GM23338 (cell line): ENCODE measurements at regions not wholly inside any gene's neighbourhood (a gene's known extent, or its start where the extent isn't known, plus 50 kb on each side); places are given as distances from the start of the nearest gene placed in this dataset.
A peak's percentile ranks its signal among the peaks of the same experiment; 100 is the strongest.

ENCODE experiments used
- ATAC-seq: fragments of 200-7000 bp; cut with Tn5 transposase; 3 replicates; pipeline ENCODE4 v1.9.1; 2020
- DNase-seq: peaks from one replicate; pipeline ENCODE4 v3.0.0-alpha.2; 2015; ENCODE audit warnings: low spot score
- H2AFZ ChIP-seq: fragments of 200-600 bp; sonication (generic); 2 replicates; pipeline ENCODE4 v1.8.0; 2016; ENCODE audit warnings: antibody characterized with exemption, mild to moderate bottlenecking, moderate library complexity
- H3F3A ChIP-seq: fragments of 200-600 bp; sonication (generic); replicated peaks from 2 replicates; pipeline ENCODE4 v1.8.0; 2017; ENCODE audit warnings: antibody characterized with exemption, mixed run types, low read depth
- H3K27ac ChIP-seq: fragments of 200-600 bp; sonication (generic); 2 replicates; pipeline ENCODE4 v1.6.1; 2016; ENCODE audit warnings: low read depth
- H3K27me3 ChIP-seq: fragments of 200-600 bp; sonication (generic); 2 replicates; pipeline ENCODE4 v1.8.0; 2016; ENCODE audit warnings: mild to moderate bottlenecking, mixed run types, moderate library complexity; ENCODE audit not compliant: insufficient read depth
- H3K36me3 ChIP-seq: fragments of 200-600 bp; sonication (generic); 2 replicates; pipeline ENCODE4 v1.8.0; 2016; ENCODE audit warnings: mild to moderate bottlenecking; ENCODE audit not compliant: insufficient read depth
- H3K4me1 ChIP-seq: fragments of 200-600 bp; sonication (generic); 2 replicates; pipeline ENCODE4 v1.8.0; 2016; ENCODE audit warnings: mild to moderate bottlenecking, moderate library complexity; ENCODE audit not compliant: insufficient read depth
- H3K4me2 ChIP-seq: fragments of 200-600 bp; sonication (generic); 2 replicates; pipeline ENCODE4 v1.7.1; 2017; ENCODE audit warnings: mixed run types
- H3K4me3 ChIP-seq: fragments of 200-600 bp; sonication (generic); 2 replicates; pipeline ENCODE4 v1.6.1; 2016; ENCODE audit warnings: mixed run types
- H3K79me2 ChIP-seq: fragments of 200-600 bp; sonication (generic); replicated peaks from 2 replicates; pipeline ENCODE4 v1.8.0; 2017; ENCODE audit warnings: mild to moderate bottlenecking; ENCODE audit not compliant: insufficient read depth
- H3K9me2 ChIP-seq: fragments of 200-600 bp; sonication (generic); 2 replicates; pipeline ENCODE4 v1.8.0; 2017; ENCODE audit not compliant: insufficient read depth
- H4K20me1 ChIP-seq: fragments of 200-600 bp; sonication (generic); replicated peaks from 2 replicates; pipeline ENCODE4 v1.8.0; 2017; ENCODE audit warnings: mild to moderate bottlenecking; ENCODE audit not compliant: insufficient read depth
- H3K27ac Mint-ChIP-seq: 2 replicates; pipeline ENCODE4 v1.8.0; 2020; ENCODE audit warnings: inconsistent platforms, mild to moderate bottlenecking, moderate library complexity, mixed read lengths
- H3K27me3 Mint-ChIP-seq: 3 replicates; pipeline ENCODE4 v1.8.0; 2022; ENCODE audit warnings: low read depth, mild to moderate bottlenecking, moderate library complexity, mixed read lengths, inconsistent platforms; ENCODE audit not compliant: insufficient read depth, poor library complexity
- H3K36me3 Mint-ChIP-seq: 3 replicates; pipeline ENCODE4 v1.8.0; 2021; ENCODE audit warnings: low read depth, mild to moderate bottlenecking, inconsistent platforms, moderate library complexity, mixed read lengths
- H3K4me1 Mint-ChIP-seq: 3 replicates; pipeline ENCODE4 v1.8.0; 2020; ENCODE audit warnings: mild to moderate bottlenecking, inconsistent platforms, mixed read lengths
- H3K4me3 Mint-ChIP-seq: 3 replicates; pipeline ENCODE4 v1.8.0; 2021; ENCODE audit warnings: moderate library complexity, mild to moderate bottlenecking, inconsistent platforms, mixed read lengths
- H3K9me3 Mint-ChIP-seq: 3 replicates; pipeline ENCODE4 v1.8.0; 2020; ENCODE audit warnings: moderate library complexity, mild to moderate bottlenecking, inconsistent platforms, mixed read lengths
- CTCF ChIP-seq, 2 experiments: fragments of 200-600 bp in 1 of 2; sonication (generic) in 1 of 2; conservative IDR thresholded peaks; 2 replicates each; pipeline versions ENCODE4 v1.5.1 to v1.6.1; 2016 to 2017; ENCODE audit warnings: antibody characterized with exemption in 2 of 2, low read depth in 2 of 2, mild to moderate bottlenecking in 2 of 2, moderate library complexity in 1 of 2
- POLR2AphosphoS5 ChIP-seq: IDR thresholded peaks from 2 replicates; pipeline ENCODE4 v1.6.1; 2016; ENCODE audit warnings: antibody characterized with exemption, low read depth
- TF ChIP-seq, protein P1 (sequence below): IDR thresholded peaks from one replicate; pipeline ENCODE4 v1.6.1; 2018; ENCODE audit warnings: antibody characterized with exemption; ENCODE audit not compliant: unreplicated experiment
- TF ChIP-seq, protein P2 (sequence below): IDR thresholded peaks from 2 replicates; pipeline ENCODE4 v1.6.1; 2016; ENCODE audit warnings: antibody characterized with exemption

DNA sequence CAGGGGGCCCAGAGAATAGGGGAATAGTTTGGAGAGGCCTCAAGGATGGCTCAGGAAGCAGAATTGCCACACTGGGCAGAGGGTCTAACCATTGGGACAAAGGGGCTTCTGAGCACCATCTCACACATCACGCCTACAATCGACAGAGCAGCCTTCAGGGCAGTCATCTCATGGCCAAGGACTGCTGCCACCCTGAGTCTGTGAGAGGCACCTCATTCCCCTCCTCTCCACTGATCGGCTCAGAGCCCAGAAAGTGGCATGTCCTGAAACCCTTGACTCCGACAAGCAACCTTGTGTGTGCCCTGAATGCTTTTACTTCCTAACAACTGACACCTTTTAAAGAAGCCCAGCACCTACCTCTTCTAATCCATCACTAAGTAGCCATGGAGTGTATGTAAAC is 128.9 kb upstream of the PTPN3 start:
- peaks cover 4% of the 10 kb centered on the region; the same call in 2 of the 3 replicates for H3K9me3 Mint-ChIP-seq
- no peak overlapping the region for H3K4me3 Mint-ChIP-seq
- H3K4me3 ChIP-seq, result no peak overlapping the region
- H3K36me3 ChIP-seq, result no peaks in the 10 kb centered on the region
- H3K79me2 ChIP-seq, result no peaks in the 10 kb centered on the region
- 0 out of 2 replicates have a peak, but pooled peaks cover 2% of the 10 kb centered on the region for H3K9me2 ChIP-seq
- no peaks in the 10 kb centered on the region for H3K27me3 ChIP-seq
- H2AFZ ChIP-seq, result no peak overlapping the region
- no peak overlapping the region for H3K27ac Mint-ChIP-seq
- no peaks in the 10 kb centered on the region for H3K4me1 ChIP-seq
- H3F3A ChIP-seq, result no peaks in the 10 kb centered on the region
- peak; percentile 20 for DNase-seq
- no peaks in the 10 kb centered on the region for H4K20me1 ChIP-seq
- H3K27me3 Mint-ChIP-seq, result peaks cover 2% of the 10 kb centered on the region
- peaks cover 2% of the 10 kb centered on the region; the same call in 2 of the 3 replicates for H3K36me3 Mint-ChIP-seq
- H3K4me2 ChIP-seq, result no peak overlapping the region
- TF ChIP-seq, protein P1, sequence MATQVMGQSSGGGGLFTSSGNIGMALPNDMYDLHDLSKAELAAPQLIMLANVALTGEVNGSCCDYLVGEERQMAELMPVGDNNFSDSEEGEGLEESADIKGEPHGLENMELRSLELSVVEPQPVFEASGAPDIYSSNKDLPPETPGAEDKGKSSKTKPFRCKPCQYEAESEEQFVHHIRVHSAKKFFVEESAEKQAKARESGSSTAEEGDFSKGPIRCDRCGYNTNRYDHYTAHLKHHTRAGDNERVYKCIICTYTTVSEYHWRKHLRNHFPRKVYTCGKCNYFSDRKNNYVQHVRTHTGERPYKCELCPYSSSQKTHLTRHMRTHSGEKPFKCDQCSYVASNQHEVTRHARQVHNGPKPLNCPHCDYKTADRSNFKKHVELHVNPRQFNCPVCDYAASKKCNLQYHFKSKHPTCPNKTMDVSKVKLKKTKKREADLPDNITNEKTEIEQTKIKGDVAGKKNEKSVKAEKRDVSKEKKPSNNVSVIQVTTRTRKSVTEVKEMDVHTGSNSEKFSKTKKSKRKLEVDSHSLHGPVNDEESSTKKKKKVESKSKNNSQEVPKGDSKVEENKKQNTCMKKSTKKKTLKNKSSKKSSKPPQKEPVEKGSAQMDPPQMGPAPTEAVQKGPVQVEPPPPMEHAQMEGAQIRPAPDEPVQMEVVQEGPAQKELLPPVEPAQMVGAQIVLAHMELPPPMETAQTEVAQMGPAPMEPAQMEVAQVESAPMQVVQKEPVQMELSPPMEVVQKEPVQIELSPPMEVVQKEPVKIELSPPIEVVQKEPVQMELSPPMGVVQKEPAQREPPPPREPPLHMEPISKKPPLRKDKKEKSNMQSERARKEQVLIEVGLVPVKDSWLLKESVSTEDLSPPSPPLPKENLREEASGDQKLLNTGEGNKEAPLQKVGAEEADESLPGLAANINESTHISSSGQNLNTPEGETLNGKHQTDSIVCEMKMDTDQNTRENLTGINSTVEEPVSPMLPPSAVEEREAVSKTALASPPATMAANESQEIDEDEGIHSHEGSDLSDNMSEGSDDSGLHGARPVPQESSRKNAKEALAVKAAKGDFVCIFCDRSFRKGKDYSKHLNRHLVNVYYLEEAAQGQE, result no peak
- TF ChIP-seq CTCF (conservative IDR thresholded peaks at IDR 0.05; ENCODE audit: low read depth in 2 of 2), result peak in 1 of 2 experiments; percentile 43; a peak in 2 of 4 replicates
- H3K27ac ChIP-seq, result no peak overlapping the region
- peaks cover 3% of the 10 kb centered on the region; the same call in 1 of the 3 replicates for H3K4me1 Mint-ChIP-seq
- ATAC-seq, result peak; percentile 78

- DNase-seq (no peak), ATAC-seq (no peak)
- Histone ChIP-seq H2AFZ (no peak overlapping the region), H3K79me2 (no peaks in the 10 kb centered on the region), H3F3A (no peaks in the 10 kb centered on the region), H3K9me2 (0 out of 2 replicates have a peak, but pooled peaks cover 2% of the 10 kb centered on the region), H3K27ac (no peak overlapping the region), H3K4me1 (no peaks in the 10 kb centered on the region), H3K36me3 (no peaks in the 10 kb centered on the region), H3K4me2 (no peak overlapping the region), H4K20me1 (no peaks in the 10 kb centered on the region), H3K27me3 (no peaks in the 10 kb centered on the region), H3K4me3 (no peak overlapping the region)
- H3K36me3 Mint-ChIP-seq, result peaks cover 2% of the 10 kb centered on the region; the same call in 2 of the 3 replicates
- H3K4me3 Mint-ChIP-seq, result no peak overlapping the region
- peaks cover 3% of the 10 kb centered on the region; the same call in 1 of the 3 replicates for H3K4me1 Mint-ChIP-seq
- peaks cover 11% of the 10 kb centered on the region; the same call in 2 of the 3 replicates for H3K9me3 Mint-ChIP-seq
- TF ChIP-seq POLR2AphosphoS5 (no peak), CTCF (conservative IDR thresholded peaks at IDR 0.05; ENCODE audit: low read depth in 2 of 2) (peak in 1 of 2 experiments; percentile 24; a peak in 2 of 4 replicates)
- TF ChIP-seq, protein P2, sequence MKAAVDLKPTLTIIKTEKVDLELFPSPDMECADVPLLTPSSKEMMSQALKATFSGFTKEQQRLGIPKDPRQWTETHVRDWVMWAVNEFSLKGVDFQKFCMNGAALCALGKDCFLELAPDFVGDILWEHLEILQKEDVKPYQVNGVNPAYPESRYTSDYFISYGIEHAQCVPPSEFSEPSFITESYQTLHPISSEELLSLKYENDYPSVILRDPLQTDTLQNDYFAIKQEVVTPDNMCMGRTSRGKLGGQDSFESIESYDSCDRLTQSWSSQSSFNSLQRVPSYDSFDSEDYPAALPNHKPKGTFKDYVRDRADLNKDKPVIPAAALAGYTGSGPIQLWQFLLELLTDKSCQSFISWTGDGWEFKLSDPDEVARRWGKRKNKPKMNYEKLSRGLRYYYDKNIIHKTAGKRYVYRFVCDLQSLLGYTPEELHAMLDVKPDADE, result no peak
- no peak overlapping the region for H3K27ac Mint-ChIP-seq
- H3K27me3 Mint-ChIP-seq, result peaks cover 2% of the 10 kb centered on the region
Measured at GRCh38 chr9:109629615-109630014, 131.5 kb upstream of the PTPN3 start.
